ENCODE measurements at regions not wholly inside any gene's neighbourhood (a gene's known extent, or its start where the extent isn't known, plus 50 kb on each side); places are given as distances from the start of the nearest gene placed in this dataset.
A peak's percentile ranks its signal among the peaks of the same experiment; 100 is the strongest.

- no peak for DNase-seq
Measured at GRCh38 chr6:84414531-84414930, 187.1 kb upstream of the CEP162 start.

- DNase-seq = no peak
Measured at GRCh38 chr6:84411060-84411629, 183.7 kb upstream of the CEP162 start.

GRCh38 chr6:84409911-84410310, 182.5 kb upstream of the CEP162 start:
- DNase-seq = no peak

GRCh38 chr6:84408028-84408427, 180.6 kb upstream of the CEP162 start:
- DNase-seq = no peak

- DNase-seq = no peak
Measured at GRCh38 chr6:84403545-84403944, 176.1 kb upstream of the CEP162 start.

- no peak for DNase-seq
Measured at GRCh38 chr6:84399003-84399402, 171.6 kb upstream of the CEP162 start.

- no peak for DNase-seq
Measured at GRCh38 chr6:84392261-84392660, 164.8 kb upstream of the CEP162 start.

- DNase-seq = no peak
Measured at GRCh38 chr6:84390851-84391250, 163.4 kb upstream of the CEP162 start.

- DNase-seq = no peak
Measured at GRCh38 chr6:84390334-84390733, 162.9 kb upstream of the CEP162 start.

- DNase-seq = no peak
Measured at GRCh38 chr6:84379142-84379541, 151.7 kb upstream of the CEP162 start.

- DNase-seq = no peak
Measured at GRCh38 chr6:84372290-84372689, 144.8 kb upstream of the CEP162 start.

GRCh38 chr6:84371681-84372080, 144.2 kb upstream of the CEP162 start:
- DNase-seq = no peak

GRCh38 chr6:84362193-84362821, 134.9 kb upstream of the CEP162 start:
- no peak for DNase-seq

GRCh38 chr6:84361372-84362192, 134.1 kb upstream of the CEP162 start:
- DNase-seq = no peak

- DNase-seq = no peak
Measured at GRCh38 chr6:84360039-84360438, 132.6 kb upstream of the CEP162 start.

- no peak for DNase-seq
Measured at GRCh38 chr6:84358581-84358980, 131.1 kb upstream of the CEP162 start.

GRCh38 chr6:84357631-84358030, 130.2 kb upstream of the CEP162 start:
- DNase-seq = no peak

- DNase-seq = no peak
Measured at GRCh38 chr6:84356907-84357306, 129.5 kb upstream of the CEP162 start.

GRCh38 chr6:84353459-84354423, 126.3 kb upstream of the CEP162 start:
- peak; percentile 7 for DNase-seq

- no peak for DNase-seq
Measured at GRCh38 chr6:84350397-84350796, 123.0 kb upstream of the CEP162 start.

GRCh38 chr6:84349542-84349941, 122.1 kb upstream of the CEP162 start:
- DNase-seq = no peak

GRCh38 chr6:84348801-84349200, 121.4 kb upstream of the CEP162 start:
- no peak for DNase-seq

- DNase-seq = no peak
Measured at GRCh38 chr6:84346372-84346771, 118.9 kb upstream of the CEP162 start.

Measured in NCI-H1436 treated with DMSO at 0.1 percent for 48 hours (cell line).